IMR-90 (cell line): ENCODE measurements at regions not wholly inside any gene's neighbourhood (a gene's known extent, or its start where the extent isn't known, plus 50 kb on each side); places are given as distances from the start of the nearest gene placed in this dataset.

Experiments used
- ATAC-seq: fragments of 200-7000 bp; cut with Tn5 transposase; 2 replicates; pipeline ENCODE4 v1.9.1; 2020; ENCODE audit warnings: low read depth, mild to moderate bottlenecking, moderate library complexity
- BruUV-seq: library from RNA; stranded (reverse); fragments of 400-500 nt; replicated peaks from 2 replicates; lab custom pipeline; 2021; lab: Mats Ljungman, UMichigan
- CTCF ChIA-PET: fragments of 300-600 bp; formaldehyde crosslinking; extraction: SDS; loops from one replicate; lab custom pipeline; 2021; ENCODE audit warnings: antibody characterized with exemption; lab: Yijun Ruan, JAX
- POLR2A ChIA-PET: fragments of 300-600 bp; sonication (Branson Sonifier 250); formaldehyde crosslinking; loops from one replicate; lab custom pipeline; 2022; ENCODE audit warnings: antibody characterized with exemption; ENCODE audit not compliant: unreplicated experiment; lab: Charles Lee
- DNase-seq: peaks from one replicate; pipeline ENCODE4 v3.0.0; 2013
- H2AFZ ChIP-seq: replicated peaks from 2 replicates; pipeline ENCODE3; 2013; ENCODE audit warnings: low read length, mild to moderate bottlenecking; ENCODE audit not compliant: poor library complexity
- H2AK5ac ChIP-seq: 2 replicates; pipeline ENCODE4 v1.6.1; 2013; ENCODE audit warnings: low read depth, low read length, inconsistent platforms
- H2AK9ac ChIP-seq: replicated peaks from 2 replicates; pipeline ENCODE3; 2013; ENCODE audit warnings: mild to moderate bottlenecking, low read depth, low read length, moderate library complexity; ENCODE audit not compliant: poor library complexity
- H2BK120ac ChIP-seq: 2 replicates; pipeline ENCODE4 v1.6.1; 2013; ENCODE audit warnings: low read depth, low read length, inconsistent platforms
- H2BK15ac ChIP-seq: 3 replicates; pipeline ENCODE4 v1.6.1; 2013; ENCODE audit warnings: low read depth, low read length, inconsistent platforms
- H2BK20ac ChIP-seq: 2 replicates; pipeline ENCODE4 v1.6.1; 2013; ENCODE audit warnings: low read depth, mild to moderate bottlenecking, inconsistent platforms, low read length, moderate library complexity
- H2BK5ac ChIP-seq: 2 replicates; pipeline ENCODE4 v1.6.1; 2013; ENCODE audit warnings: mild to moderate bottlenecking, low read depth, low read length, inconsistent platforms; ENCODE audit not compliant: poor library complexity, severe bottlenecking
- H3K14ac ChIP-seq: replicated peaks from 2 replicates; pipeline ENCODE4 v1.6.1; 2013; ENCODE audit warnings: low read depth, low read length, inconsistent platforms
- H3K18ac ChIP-seq: 2 replicates; pipeline ENCODE4 v1.6.1; 2013; ENCODE audit warnings: low read depth, low read length, control low read depth
- H3K23ac ChIP-seq: 2 replicates; pipeline ENCODE4 v1.6.1; 2013; ENCODE audit warnings: low read depth, low read length, inconsistent platforms
- H3K27ac ChIP-seq: 2 replicates; pipeline ENCODE4 v1.5.1; 2013; ENCODE audit warnings: mild to moderate bottlenecking, control low read depth, low read length; ENCODE audit not compliant: insufficient read depth
- H3K27me3 ChIP-seq: 2 replicates; pipeline ENCODE4 v1.6.1; 2013; ENCODE audit warnings: low read length; ENCODE audit not compliant: control insufficient read depth, insufficient read depth
- H3K36me3 ChIP-seq: 2 replicates; pipeline ENCODE4 v1.6.1; 2013; ENCODE audit warnings: low read length, mixed read lengths; ENCODE audit not compliant: control insufficient read depth, insufficient read depth
- H3K4ac ChIP-seq: 2 replicates; pipeline ENCODE4 v1.6.1; 2013; ENCODE audit warnings: low read depth, low read length, inconsistent platforms
- H3K4me1 ChIP-seq: 2 replicates; pipeline ENCODE4 v1.6.1; 2013; ENCODE audit warnings: low read length, mixed read lengths; ENCODE audit not compliant: control insufficient read depth, insufficient read depth
- H3K4me2 ChIP-seq: 2 replicates; pipeline ENCODE4 v1.6.1; 2013; ENCODE audit warnings: low read depth, mild to moderate bottlenecking, control low read depth, low read length, moderate library complexity
- H3K4me3 ChIP-seq: 2 replicates; pipeline ENCODE4 v1.5.1; 2013; ENCODE audit warnings: low read depth, mild to moderate bottlenecking, control low read depth, low read length, moderate library complexity; ENCODE audit not compliant: insufficient read depth
- H3K56ac ChIP-seq: 2 replicates; pipeline ENCODE4 v1.6.1; 2013; ENCODE audit warnings: low read length, inconsistent platforms; ENCODE audit not compliant: insufficient read depth; ENCODE audit errors: extremely low read depth
- H3K79me1 ChIP-seq, 2 experiments: 2 replicates each; pipeline ENCODE4 v1.6.1; 2013; ENCODE audit warnings: low read length in 2 of 2, inconsistent platforms in 1 of 2, low read depth in 1 of 2
- H3K9ac ChIP-seq: 2 replicates; pipeline ENCODE4 v1.6.1; 2013; ENCODE audit warnings: low read depth, low read length, control low read depth
- H3K9me1 ChIP-seq: 2 replicates; pipeline ENCODE4 v1.6.1; 2013; ENCODE audit warnings: low read length, inconsistent platforms; ENCODE audit not compliant: insufficient read depth
- H3K9me3 ChIP-seq: 2 replicates; pipeline ENCODE4 v1.6.1; 2013; ENCODE audit warnings: low read length; ENCODE audit not compliant: control insufficient read depth, insufficient read depth
- H4K20me1 ChIP-seq: 2 replicates; pipeline ENCODE4 v1.6.1; 2013; ENCODE audit warnings: low read length, inconsistent platforms; ENCODE audit not compliant: insufficient read depth
- H4K5ac ChIP-seq: 2 replicates; pipeline ENCODE4 v1.6.1; 2013; ENCODE audit warnings: mild to moderate bottlenecking, low read depth, low read length, control low read depth
- H4K8ac ChIP-seq, 2 experiments: 2 replicates each; pipeline ENCODE4 v1.6.1; 2013; ENCODE audit warnings: low read depth in 2 of 2, low read length in 2 of 2, control low read depth in 1 of 2, inconsistent platforms in 1 of 2
- H4K91ac ChIP-seq: 2 replicates; pipeline ENCODE4 v1.6.1; 2013; ENCODE audit warnings: low read depth, low read length, inconsistent platforms; ENCODE audit not compliant: insufficient read depth
- POLR2A ChIP-seq: IDR thresholded peaks from 2 replicates; pipeline ENCODE4 v1.6.1; 2012; ENCODE audit warnings: mild to moderate bottlenecking, low read depth, low read length
- WGBS, 2 experiments: methylation state at CpG; one replicate each; pipeline versions ENCODE4 v1.1.5 to v1.1.7; 2013; ENCODE audit warnings: missing lambda C conversion rate in 2 of 2; ENCODE audit not compliant: insufficient read length in 1 of 2; ENCODE audit errors: extremely low coverage in 2 of 2; 5-methylcytosine and 5-hydroxymethylcytosine counted together
- dilution Hi-C: fragments of 300-500 bp; cut with HindIII; formaldehyde crosslinking; loops from one replicate; pipeline ENCODE4 v1.14.3; 2018; ENCODE audit warnings: low sequenced_read_pairs; ENCODE audit not compliant: unreplicated experiment
- in situ Hi-C: fragments of 300-500 bp; cut with MboI; formaldehyde crosslinking; loops from 3 replicates; pipeline ENCODE4 v1.14.3; 2019; ENCODE audit warnings: low sequenced_read_pairs, inconsistent platforms, mixed read lengths
- intact Hi-C: fragments of 100-400 bp; cut with micrococcal nuclease; formaldehyde crosslinking; loops from 2 replicates; pipeline ENCODE4 v1.10.0; 2022

DNA sequence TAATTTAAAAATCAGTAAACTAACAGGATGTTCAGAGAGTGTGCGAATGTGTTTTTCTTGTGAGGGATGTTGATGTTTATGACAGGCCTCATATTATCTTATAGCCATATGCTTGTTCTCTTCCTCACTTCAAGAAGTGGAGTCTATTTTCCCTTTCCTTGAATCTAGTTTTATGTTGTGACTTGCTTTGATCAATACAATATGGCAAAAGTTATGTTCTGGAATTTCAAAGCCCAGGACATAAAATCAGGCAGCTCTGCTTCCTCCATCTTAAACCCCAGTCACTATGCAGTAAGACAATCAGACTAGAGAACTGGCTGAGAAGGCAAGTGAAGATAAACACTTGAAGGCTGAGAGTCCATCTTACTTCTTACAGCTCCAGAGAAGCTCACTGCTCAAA lies 585.1 kb upstream of the NETO1 start:
- no peak overlapping the region for H4K8ac ChIP-seq
- no peaks in the 10 kb centered on the region for H3K27me3 ChIP-seq
- DNase-seq (no peak), ATAC-seq (no peak)
- H2AK9ac ChIP-seq = no peak overlapping the region
- TF ChIP-seq POLR2A = no peak
- no CpG with 5 or more reads among the region's 1 CpG for WGBS, 2 experiments
- H3K4me2 ChIP-seq = no peak overlapping the region
- no peak overlapping the region for H3K4me3 ChIP-seq
- H3K9ac ChIP-seq = no peak overlapping the region
- intact Hi-C loops (no loop called here), dilution Hi-C loops (no loop called here), in situ Hi-C loops (no loop called here)
- H2BK15ac ChIP-seq = no peak overlapping the region
- POLR2A ChIA-PET = no interaction called here
- H2BK20ac ChIP-seq = no peak overlapping the region
- no peak overlapping the region for H2AK5ac ChIP-seq
- H3K36me3 ChIP-seq = no peaks in the 10 kb centered on the region
- H3K4me1 ChIP-seq = no peaks in the 10 kb centered on the region
- no peak overlapping the region for H4K5ac ChIP-seq
- H4K20me1 ChIP-seq = no peaks in the 10 kb centered on the region
- no peak overlapping the region for H4K91ac ChIP-seq
- no peak overlapping the region for H3K56ac ChIP-seq
- CTCF ChIA-PET = no interaction called here
- no peak overlapping the region for H3K4ac ChIP-seq
- H2BK5ac ChIP-seq = no peak overlapping the region
- H3K14ac ChIP-seq = no peak overlapping the region
- H3K18ac ChIP-seq = no peak overlapping the region
- H3K27ac ChIP-seq = no peak overlapping the region
- H3K23ac ChIP-seq = no peak overlapping the region
- peaks cover 0 to 5% of the 10 kb centered on the region in 2 experiments; a peak in 1 of 4 replicates for H3K79me1 ChIP-seq
- no peaks in the 10 kb centered on the region for H3K9me1 ChIP-seq
- no peak overlapping the region for H2BK120ac ChIP-seq
- BruUV-seq = no TSS peak
- no peak overlapping the region for H2AFZ ChIP-seq
- no peaks in the 10 kb centered on the region; the same call in 1 of the 2 replicates for H3K9me3 ChIP-seq
